ENCODE measurements at regions not wholly inside any gene's neighbourhood (a gene's known extent, or its start where the extent isn't known, plus 50 kb on each side); places are given as distances from the start of the nearest gene placed in this dataset.
A peak's percentile ranks its signal among the peaks of the same experiment; 100 is the strongest.

DNA sequence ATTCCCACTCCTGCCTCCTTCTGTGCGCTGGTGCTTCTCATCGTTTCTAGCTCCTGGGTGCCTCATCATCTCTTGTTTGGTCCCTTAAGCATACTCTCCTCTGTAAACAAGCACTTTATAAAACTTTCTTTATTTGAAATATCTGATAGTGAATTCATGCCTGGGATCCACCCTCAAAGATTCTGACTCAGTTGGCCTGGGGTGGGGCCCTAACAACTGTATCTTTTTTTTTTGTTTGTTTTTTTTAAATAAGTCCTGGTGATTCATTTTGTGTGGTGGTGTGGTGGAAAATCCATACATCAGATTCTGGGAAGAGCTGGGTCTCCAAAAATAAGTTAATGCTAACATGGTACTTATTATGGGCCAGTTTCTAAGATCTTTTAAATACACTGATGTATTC, 678.3 kb downstream of the TOX3 start:
- Histone ChIP-seq H4K91ac (ENCODE audit: insufficient read depth, low read depth, low read length) (peak overlapping the region; percentile 92), H3K36me3 (ENCODE audit: control insufficient read depth, insufficient read depth, low read length) (no peaks in the 10 kb centered on the region), H3K4me3 (ENCODE audit: insufficient read depth, low read depth, low read length) (no peak overlapping the region), H2BK15ac (ENCODE audit: low read depth, low read length) (peak overlapping the region; percentile 95; the same call in 2 of the 3 replicates), H3K79me1 (ENCODE audit: low read depth in 1 of 2, low read length in 2 of 2) (no peaks in the 10 kb centered on the region), H3K27ac (ENCODE audit: insufficient read depth, low read length) (no peak overlapping the region), H4K8ac (ENCODE audit: low read depth in 2 of 2, low read length in 2 of 2) (peak overlapping the region; percentile 32 to 87; a peak in 2 of 4 replicates), H3K18ac (ENCODE audit: low read depth, low read length) (peak overlapping the region; percentile 75), H3K9ac (ENCODE audit: low read depth, low read length) (no peak overlapping the region), H3K23ac (ENCODE audit: low read depth, low read length) (peak overlapping the region; percentile 41; the same call in 1 of the 2 replicates), H2AK5ac (ENCODE audit: low read depth, low read length) (peak overlapping the region; percentile 94), H4K5ac (ENCODE audit: low read depth, low read length) (peak overlapping the region; percentile 81; the same call in 1 of the 2 replicates), H2BK20ac (ENCODE audit: low read depth, low read length) (peak overlapping the region; percentile 89), H3K4me1 (ENCODE audit: control insufficient read depth, insufficient read depth, low read length) (peaks cover 15% of the 10 kb centered on the region), H4K20me1 (ENCODE audit: insufficient read depth, low read length) (no peaks in the 10 kb centered on the region), H3K9me3 (ENCODE audit: control insufficient read depth, insufficient read depth, low read length) (peaks cover 2% of the 10 kb centered on the region; the same call in 1 of the 2 replicates), H3K56ac (ENCODE audit: extremely low read depth, insufficient read depth, low read length) (no peak overlapping the region), H3K4ac (ENCODE audit: low read depth, low read length) (peak overlapping the region; percentile 91), H2AFZ (replicated peaks; ENCODE audit: low read length, poor library complexity) (peak overlapping the region; percentile 75), H3K27me3 (ENCODE audit: control insufficient read depth, insufficient read depth, low read length) (no peaks in the 10 kb centered on the region), H2BK5ac (ENCODE audit: low read depth, low read length, poor library complexity, severe bottlenecking) (peak overlapping the region; percentile 51), H2BK120ac (ENCODE audit: low read depth, low read length) (peak overlapping the region; percentile 89), H3K4me2 (ENCODE audit: low read depth, low read length) (no peak overlapping the region), H3K14ac (replicated peaks; ENCODE audit: low read depth, low read length) (peak overlapping the region; percentile 86; the same call in 1 of the 2 replicates), H2AK9ac (replicated peaks; ENCODE audit: low read depth, low read length, poor library complexity) (peak overlapping the region; percentile 6), H3K9me1 (ENCODE audit: insufficient read depth, low read length) (peaks cover 6% of the 10 kb centered on the region; the same call in 1 of the 2 replicates)
- ATAC-seq (ENCODE audit: low read depth) (no peak), DNase-seq (no peak)
- in situ Hi-C loops (cut with MboI; ENCODE audit: low sequenced_read_pairs), result no loop called here
- dilution Hi-C loops (cut with HindIII; ENCODE audit: low sequenced_read_pairs, unreplicated experiment), result no loop called here
- POLR2A ChIA-PET (ENCODE audit: unreplicated experiment), result interaction anchor here (0.6 kb wide), 1 partner anchor 722 kb away, joined by 3 read pairs; no protein-coding TSS in a partner anchor
- no CpG with 5 or more reads among the region's 2 CpGs for WGBS, 2 experiments (ENCODE audit: extremely low coverage in 2 of 2, insufficient read length in 1 of 2)
- intact Hi-C loops (cut with micrococcal nuclease), result no loop called here
- CTCF ChIA-PET, result interaction anchor here (0.7 to 1.1 kb wide), 2 partner anchors 9 to 1114 kb away, joined by 3 read pairs; no protein-coding TSS in a partner anchor
- no TSS peak for BruUV-seq (replicated peaks)
- TF ChIP-seq NFE2L2 (IDR thresholded peaks at IDR 0.05; ENCODE audit: low read depth, low read length) (no peak), SMC3 (IDR thresholded peaks at IDR 0.05; ENCODE audit: low read depth, low read length) (no peak), MAFK (IDR thresholded peaks at IDR 0.05; ENCODE audit: low read depth, low read length) (no peak), MXI1 (IDR thresholded peaks at IDR 0.05; ENCODE audit: borderline replicate concordance, low read depth, low read length) (no peak), RFX5 (IDR thresholded peaks at IDR 0.05; ENCODE audit: low read depth, low read length) (no peak)

Data from IMR-90 (cell line).